ENCODE measurements at regions not wholly inside any gene's neighbourhood (a gene's known extent, or its start where the extent isn't known, plus 50 kb on each side); places are given as distances from the start of the nearest gene placed in this dataset.

DNA sequence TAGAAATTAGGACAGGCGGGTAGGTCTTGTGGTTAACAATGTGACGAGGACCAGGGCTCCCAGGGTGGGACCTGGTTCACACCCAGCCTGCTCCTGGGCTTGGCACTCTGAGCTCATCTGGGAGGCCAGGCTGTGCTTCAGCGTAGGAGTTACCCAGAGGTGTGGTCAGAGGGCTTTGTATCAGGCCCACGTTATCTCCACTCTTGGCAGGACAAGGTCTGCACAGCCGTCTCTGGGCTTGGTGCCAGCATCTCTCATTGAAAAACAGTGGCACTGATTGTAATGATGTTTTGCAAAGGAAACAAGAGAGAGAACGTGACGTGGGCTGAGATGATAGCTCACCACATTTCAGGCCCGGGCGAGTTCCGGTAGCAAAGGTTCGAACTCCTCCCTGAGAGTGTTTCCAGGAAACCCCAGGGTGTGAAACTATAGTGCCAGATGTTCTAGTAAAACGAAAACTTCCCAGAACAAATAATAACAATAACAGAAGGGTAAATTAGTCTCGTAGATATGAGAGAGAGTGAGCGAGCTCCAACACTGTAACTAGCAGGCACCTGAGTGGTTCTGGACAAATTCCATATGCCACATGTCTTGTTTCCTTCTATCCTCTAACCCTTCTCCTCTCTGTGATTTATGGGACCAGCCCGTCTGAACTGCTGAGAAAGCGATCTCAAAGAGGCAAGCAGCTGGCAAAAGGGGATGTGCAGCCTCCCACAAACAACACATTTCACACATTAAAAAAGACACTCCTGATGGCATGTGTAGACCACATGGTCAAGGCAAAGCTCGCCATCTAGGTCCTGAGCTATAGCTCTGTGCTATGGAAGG, 227.3 kb downstream of the KTN1 start:
- Histone ChIP-seq H3K27me3 (ENCODE audit: control insufficient read depth in 1 of 2, insufficient read depth in 2 of 2, low read length in 2 of 2) (no peaks in the 10 kb centered on the region), H3K9me3 (ENCODE audit: control insufficient read depth in 1 of 2, insufficient read depth in 1 of 2, low read length in 2 of 2) (no peaks in the 10 kb centered on the region), H3K36me3 (ENCODE audit: insufficient read depth, low read length) (no peaks in the 10 kb centered on the region), H3K27ac (ENCODE audit: low read depth in 1 of 2, low read length in 2 of 2) (peak overlapping the region in 1 of 2 donors; percentile 74), H3K4me3 (ENCODE audit: low read length) (peak overlapping the region; percentile 8), H3K4me1 (ENCODE audit: insufficient read depth, low read length) (peaks cover 35% of the 10 kb centered on the region)
- Mint-ChIP-seq H3K4me3 (peak overlapping the region; percentile 9), H3K4me1 (ENCODE audit: low read depth) (peaks cover 31% of the 10 kb centered on the region), H3K27me3 (peaks cover 2% of the 10 kb centered on the region), H3K36me3 (ENCODE audit: low read depth) (no peaks in the 10 kb centered on the region), H3K9me3 (peaks cover 7% of the 10 kb centered on the region), H3K27ac (peak overlapping the region; percentile 78)
- ChIA-PET POLR2A (interaction anchor here (0.5 to 1.7 kb wide), 3 partner anchors 11 to 1462 kb away, joined by 3 to 8 read pairs (median 6); partner anchors contain the start of genes AP5M1, EXOC5 and PELI2), CTCF (no interaction called here)
- intact Hi-C loops (cut with DNase I, micrococcal nuclease), result no loop called here
- TF ChIP-seq, protein P1, sequence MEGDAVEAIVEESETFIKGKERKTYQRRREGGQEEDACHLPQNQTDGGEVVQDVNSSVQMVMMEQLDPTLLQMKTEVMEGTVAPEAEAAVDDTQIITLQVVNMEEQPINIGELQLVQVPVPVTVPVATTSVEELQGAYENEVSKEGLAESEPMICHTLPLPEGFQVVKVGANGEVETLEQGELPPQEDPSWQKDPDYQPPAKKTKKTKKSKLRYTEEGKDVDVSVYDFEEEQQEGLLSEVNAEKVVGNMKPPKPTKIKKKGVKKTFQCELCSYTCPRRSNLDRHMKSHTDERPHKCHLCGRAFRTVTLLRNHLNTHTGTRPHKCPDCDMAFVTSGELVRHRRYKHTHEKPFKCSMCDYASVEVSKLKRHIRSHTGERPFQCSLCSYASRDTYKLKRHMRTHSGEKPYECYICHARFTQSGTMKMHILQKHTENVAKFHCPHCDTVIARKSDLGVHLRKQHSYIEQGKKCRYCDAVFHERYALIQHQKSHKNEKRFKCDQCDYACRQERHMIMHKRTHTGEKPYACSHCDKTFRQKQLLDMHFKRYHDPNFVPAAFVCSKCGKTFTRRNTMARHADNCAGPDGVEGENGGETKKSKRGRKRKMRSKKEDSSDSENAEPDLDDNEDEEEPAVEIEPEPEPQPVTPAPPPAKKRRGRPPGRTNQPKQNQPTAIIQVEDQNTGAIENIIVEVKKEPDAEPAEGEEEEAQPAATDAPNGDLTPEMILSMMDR (IDR thresholded peaks at IDR 0.05), result no peak
- DNase-seq, result peak; percentile 56 to 93 (median 76)
- peak; percentile 82 for ATAC-seq (ENCODE audit: poor library complexity)

DNA sequence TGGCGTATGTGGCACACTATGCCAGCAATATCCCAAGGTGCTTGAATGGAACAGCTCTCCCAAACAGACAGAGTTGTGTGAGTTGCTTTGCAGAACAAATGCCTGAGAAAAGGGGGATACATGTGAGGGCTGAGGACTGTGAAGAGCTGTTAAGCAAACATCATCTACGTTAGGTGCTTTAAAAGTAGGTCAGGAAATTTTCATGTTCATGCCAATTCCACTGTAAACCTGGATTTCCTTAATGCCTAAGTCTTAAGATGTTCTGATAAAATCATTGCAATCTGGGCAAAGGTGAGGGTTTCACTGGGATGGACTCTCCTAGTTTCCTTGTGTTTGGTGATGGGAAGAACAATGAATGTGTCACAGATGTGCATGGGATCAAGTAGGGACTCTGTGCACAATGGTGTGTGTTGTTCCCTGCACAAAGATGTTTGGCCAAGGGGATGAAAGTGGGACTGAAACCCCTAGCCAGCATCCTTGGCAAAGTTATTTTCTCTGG, 227.9 kb downstream of the KTN1 start:
- ATAC-seq (ENCODE audit: poor library complexity) (no peak), DNase-seq (no peak)
- Histone ChIP-seq H3K4me1 (ENCODE audit: insufficient read depth, low read length) (peaks cover 35% of the 10 kb centered on the region), H3K27me3 (ENCODE audit: control insufficient read depth in 1 of 2, insufficient read depth in 2 of 2, low read length in 2 of 2) (no peaks in the 10 kb centered on the region), H3K36me3 (ENCODE audit: insufficient read depth, low read length) (no peaks in the 10 kb centered on the region), H3K4me3 (ENCODE audit: low read length) (no peak overlapping the region), H3K27ac (ENCODE audit: low read depth in 1 of 2, low read length in 2 of 2) (peak overlapping the region in 1 of 2 donors; percentile 74), H3K9me3 (ENCODE audit: control insufficient read depth in 1 of 2, insufficient read depth in 1 of 2, low read length in 2 of 2) (no peaks in the 10 kb centered on the region)
- peaks cover 31% of the 10 kb centered on the region for H3K4me1 Mint-ChIP-seq (ENCODE audit: low read depth)
- H3K9me3 Mint-ChIP-seq, result peaks cover 8% of the 10 kb centered on the region
- peaks cover 4% of the 10 kb centered on the region for H3K27me3 Mint-ChIP-seq
- intact Hi-C loops (cut with DNase I, micrococcal nuclease), result no loop called here
- ChIA-PET POLR2A (interaction anchor here (0.5 to 1.0 kb wide), 2 partner anchors 11 to 1461 kb away, joined by 3 to 6 read pairs; partner anchors contain the start of genes AP5M1 and EXOC5), CTCF (no interaction called here)
- peak overlapping the region; percentile 78 for H3K27ac Mint-ChIP-seq
- TF ChIP-seq, protein P1 (IDR thresholded peaks at IDR 0.05), result no peak
- no peaks in the 10 kb centered on the region for H3K36me3 Mint-ChIP-seq (ENCODE audit: low read depth)
- no peak overlapping the region for H3K4me3 Mint-ChIP-seq

DNA sequence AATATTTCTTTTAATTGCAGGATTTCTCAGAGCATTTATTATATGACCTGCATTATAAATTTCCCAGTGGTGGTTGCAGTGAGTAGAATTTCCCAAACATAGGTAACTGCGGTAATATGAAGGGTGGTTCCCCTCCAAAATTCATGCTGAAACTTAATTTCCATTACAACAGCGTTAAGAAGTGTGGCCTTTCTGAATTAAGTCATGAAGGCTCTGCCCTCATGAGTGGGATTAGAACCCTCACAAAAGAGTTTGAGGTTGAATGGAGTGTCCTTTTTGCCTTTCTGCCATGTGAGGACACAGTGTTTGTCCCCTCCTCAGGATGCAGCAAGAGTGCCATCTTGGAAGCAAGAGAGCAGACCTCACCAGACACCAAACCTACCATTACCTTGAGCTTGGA, 233.6 kb downstream of the KTN1 start:
- H3K4me3 Mint-ChIP-seq, result no peak overlapping the region
- ChIA-PET CTCF (no interaction called here), POLR2A (no interaction called here)
- intact Hi-C loops (cut with DNase I, micrococcal nuclease), result loop anchor here in 1 of 2 experiments (10.0 kb wide), 1 partner anchor 301 kb away; the partner anchor contains the start of gene PELI2
- H3K27ac Mint-ChIP-seq, result no peak overlapping the region
- Histone ChIP-seq H3K4me1 (ENCODE audit: insufficient read depth, low read length) (no peaks in the 10 kb centered on the region), H3K4me3 (ENCODE audit: low read length) (no peak overlapping the region), H3K9me3 (ENCODE audit: control insufficient read depth in 1 of 2, insufficient read depth in 1 of 2, low read length in 2 of 2) (no peaks in the 10 kb centered on the region), H3K27me3 (ENCODE audit: control insufficient read depth in 1 of 2, insufficient read depth in 2 of 2, low read length in 2 of 2) (no peaks in the 10 kb centered on the region), H3K36me3 (ENCODE audit: insufficient read depth, low read length) (no peaks in the 10 kb centered on the region), H3K27ac (ENCODE audit: low read depth in 1 of 2, low read length in 2 of 2) (no peak overlapping the region)
- H3K36me3 Mint-ChIP-seq (ENCODE audit: low read depth), result no peaks in the 10 kb centered on the region
- DNase-seq (peak in 2 of 14 experiments; percentile 14 to 17), ATAC-seq (ENCODE audit: poor library complexity) (no peak)
- H3K9me3 Mint-ChIP-seq, result peaks cover 7% of the 10 kb centered on the region
- TF ChIP-seq, protein P1 (IDR thresholded peaks at IDR 0.05), result no peak
- peaks cover 4% of the 10 kb centered on the region for H3K27me3 Mint-ChIP-seq
- no peaks in the 10 kb centered on the region for H3K4me1 Mint-ChIP-seq (ENCODE audit: low read depth)
